ENCODE measurements at regions not wholly inside any gene's neighbourhood (a gene's known extent, or its start where the extent isn't known, plus 50 kb on each side); places are given as distances from the start of the nearest gene placed in this dataset.

DNA sequence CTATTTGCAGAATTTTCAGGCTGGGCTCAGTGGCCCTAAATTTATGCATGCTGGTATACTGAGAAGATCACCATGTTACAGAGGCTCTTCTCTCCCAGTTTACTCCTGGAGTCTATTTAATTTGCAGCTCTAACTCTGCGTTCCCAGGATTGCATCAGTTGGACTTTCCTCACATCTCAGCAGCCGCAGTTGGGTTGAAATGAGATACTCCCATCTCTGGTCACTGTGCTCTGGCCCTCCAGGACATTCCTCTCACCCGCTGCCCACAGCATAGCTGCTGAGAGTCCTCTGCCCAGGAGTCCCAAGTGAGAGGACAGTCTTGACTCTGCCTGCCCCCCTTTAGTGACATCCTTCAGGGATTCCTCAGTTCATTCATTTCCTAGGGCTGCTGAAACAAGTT is 150.9 kb downstream of the LACC1 start:
- DNase-seq (ENCODE audit: low read depth), result no peak
- H3K4me3 ChIP-seq (ENCODE audit: low read depth, low read length), result no peak overlapping the region
- no peak for TF ChIP-seq CTCF (IDR thresholded peaks at IDR 0.05; ENCODE audit: insufficient read depth, low read depth, low read length, missing control alignments)

DNA sequence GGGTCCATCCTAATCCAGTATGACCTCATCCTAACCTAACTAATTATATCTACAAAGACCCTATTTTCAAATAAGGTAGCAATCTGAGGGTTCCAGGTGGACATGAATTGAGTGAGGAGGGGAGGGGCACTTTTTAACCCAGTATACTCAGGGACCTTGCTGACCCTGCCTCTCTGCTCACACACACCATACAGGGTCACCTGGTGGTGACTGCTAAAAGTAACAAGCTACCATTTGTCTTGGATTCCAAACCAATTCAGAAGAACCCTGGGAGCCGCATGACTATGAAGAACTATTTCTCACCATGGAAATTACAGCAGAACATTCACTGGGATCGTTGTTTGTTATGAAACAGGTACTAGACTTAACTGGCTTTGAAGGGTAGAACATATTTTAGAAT is 151.9 kb downstream of the LACC1 start:
- H3K4me3 ChIP-seq (ENCODE audit: low read depth, low read length), result no peak overlapping the region
- no peak for TF ChIP-seq CTCF (IDR thresholded peaks at IDR 0.05; ENCODE audit: insufficient read depth, low read depth, low read length, missing control alignments)
- no peak for DNase-seq (ENCODE audit: low read depth)

DNA sequence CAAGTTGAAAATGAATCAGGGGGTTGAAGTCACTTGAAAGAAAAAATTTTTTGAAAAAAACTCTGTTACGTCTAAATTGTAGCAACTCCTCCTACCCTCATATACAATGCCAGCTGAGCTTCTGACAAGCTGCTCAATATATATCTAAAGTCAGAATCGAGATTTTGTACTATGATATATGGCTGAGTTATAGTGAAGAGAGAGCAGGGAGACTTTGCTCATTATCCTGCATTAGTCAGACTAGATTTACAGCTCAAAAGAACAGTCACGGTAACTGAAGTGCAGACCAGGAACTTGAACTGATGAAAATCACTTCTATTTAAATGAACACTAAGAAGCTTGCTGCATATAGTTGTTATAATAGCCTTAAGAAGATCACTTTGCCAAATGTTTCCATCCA is 153.1 kb downstream of the LACC1 start:
- no peak for DNase-seq (ENCODE audit: low read depth)
- no peak for TF ChIP-seq CTCF (IDR thresholded peaks at IDR 0.05; ENCODE audit: insufficient read depth, low read depth, low read length, missing control alignments)
- H3K4me3 ChIP-seq (ENCODE audit: low read depth, low read length), result no peak overlapping the region

DNA sequence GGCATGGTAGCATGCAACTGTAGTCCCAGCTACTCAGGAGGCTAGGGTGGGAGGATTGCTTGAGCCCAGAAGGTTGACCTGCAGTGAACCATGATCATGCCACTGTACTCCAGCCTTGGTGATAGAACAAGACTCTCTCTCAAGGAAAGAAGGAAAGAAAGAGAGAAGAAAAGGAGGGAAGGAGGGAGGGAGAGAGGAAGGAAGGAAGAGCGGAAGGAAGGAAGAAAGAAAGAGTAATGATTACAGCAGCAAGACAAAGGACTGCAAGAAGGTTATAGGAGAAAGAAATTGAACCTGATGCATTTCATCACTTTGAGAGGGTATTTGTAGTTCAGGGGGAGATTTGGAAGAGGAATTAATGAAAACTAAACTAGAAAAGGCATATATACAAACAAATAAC is 155.7 kb downstream of the LACC1 start:
- no peak for TF ChIP-seq CTCF (IDR thresholded peaks at IDR 0.05; ENCODE audit: insufficient read depth, low read depth, low read length, missing control alignments)
- no peak for DNase-seq (ENCODE audit: low read depth)
- no peak overlapping the region for H3K4me3 ChIP-seq (ENCODE audit: low read depth, low read length)

GRCh38 chr13:44040070-44040817 is 160.5 kb downstream of the LACC1 start:
- no peak for TF ChIP-seq CTCF (IDR thresholded peaks at IDR 0.05; ENCODE audit: insufficient read depth, low read depth, low read length, missing control alignments)
- no peak overlapping the region for H3K4me3 ChIP-seq (ENCODE audit: low read depth, low read length)
- DNase-seq (ENCODE audit: low read depth), result no peak

DNA sequence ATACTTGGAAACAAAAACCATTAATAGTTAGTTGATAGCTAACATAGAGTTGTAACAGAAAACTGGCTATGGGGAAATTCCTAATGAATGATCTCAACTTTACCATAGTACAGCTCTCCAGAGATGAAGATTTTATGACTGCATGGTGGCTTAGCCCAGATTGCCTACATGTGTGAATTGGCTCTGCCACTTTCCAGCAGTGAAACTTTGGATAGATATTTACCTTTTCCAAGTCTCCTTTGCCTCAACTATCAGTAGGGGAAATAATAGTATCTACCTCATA is 161.1 kb downstream of the LACC1 start:
- no peak for DNase-seq (ENCODE audit: low read depth)
- no peak for TF ChIP-seq CTCF (IDR thresholded peaks at IDR 0.05; ENCODE audit: insufficient read depth, low read depth, low read length, missing control alignments)
- H3K4me3 ChIP-seq (ENCODE audit: low read depth, low read length), result no peak overlapping the region

DNA sequence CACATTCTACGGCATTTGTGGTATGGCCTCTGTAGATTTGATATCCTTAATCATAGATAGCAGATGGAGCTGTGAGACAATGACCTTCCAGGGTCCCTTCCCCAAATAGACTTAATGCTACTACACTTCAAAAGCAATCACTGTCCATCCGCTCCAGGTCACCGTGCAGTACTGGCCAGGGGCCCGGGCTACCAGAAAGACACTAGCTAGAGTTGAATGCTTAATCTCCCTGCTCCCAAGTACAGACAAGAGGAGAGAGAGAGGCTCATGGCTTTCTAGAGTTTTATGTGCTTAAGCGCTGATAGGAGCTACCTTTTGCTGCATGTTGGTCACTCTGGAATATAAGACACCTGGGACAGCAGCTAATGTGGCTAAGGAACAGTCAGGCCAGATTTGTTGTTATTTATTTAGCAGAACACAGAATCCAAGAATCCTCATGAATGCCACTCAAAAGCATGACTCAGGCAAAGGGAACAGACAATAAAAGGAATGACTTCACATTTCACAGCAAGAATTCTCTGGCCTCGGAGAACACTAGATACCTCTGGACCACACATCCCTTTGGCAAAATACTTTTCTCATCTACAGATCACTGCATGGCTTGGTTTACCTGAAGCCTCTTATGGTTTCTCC is 165.0 kb downstream of the LACC1 start:
- no peak overlapping the region for H3K4me3 ChIP-seq (ENCODE audit: low read depth, low read length)
- TF ChIP-seq CTCF (IDR thresholded peaks at IDR 0.05; ENCODE audit: insufficient read depth, low read depth, low read length, missing control alignments), result no peak
- no peak for DNase-seq (ENCODE audit: low read depth)

Data from GM12865 (cell line).